H9 (cell line): ENCODE measurements at regions not wholly inside any gene's neighbourhood (a gene's known extent, or its start where the extent isn't known, plus 50 kb on each side); places are given as distances from the start of the nearest gene placed in this dataset.

Source experiments
- DNase-seq: peaks from one replicate; pipeline ENCODE4 v3.0.0-alpha.2; 2017
- H2AFZ ChIP-seq: one replicate; pipeline ENCODE4 v1.6.1; 2013; ENCODE audit warnings: mild to moderate bottlenecking, low read length, control low read depth, moderate library complexity
- H2AK5ac ChIP-seq: 2 replicates; pipeline ENCODE4 v1.6.1; 2013; ENCODE audit warnings: low read length, control low read depth, mixed read lengths; ENCODE audit not compliant: insufficient read length
- H2BK120ac ChIP-seq: one replicate; pipeline ENCODE4 v1.6.1; 2013; ENCODE audit warnings: low read depth, mild to moderate bottlenecking, low read length, control low read depth, inconsistent platforms; ENCODE audit not compliant: poor library complexity, severe bottlenecking
- H2BK12ac ChIP-seq: 2 replicates; pipeline ENCODE4 v1.6.1; 2013; ENCODE audit warnings: low read length, control low read depth, mixed read lengths, low read depth; ENCODE audit not compliant: insufficient read length
- H2BK15ac ChIP-seq: 2 replicates; pipeline ENCODE4 v1.6.1; 2013; ENCODE audit warnings: low read depth, low read length, control low read depth
- H2BK20ac ChIP-seq: one replicate; pipeline ENCODE4 v1.6.1; 2013; ENCODE audit warnings: low read depth, mild to moderate bottlenecking, low read length, control low read depth, inconsistent platforms; ENCODE audit not compliant: poor library complexity, severe bottlenecking
- H2BK5ac ChIP-seq: 2 replicates; pipeline ENCODE4 v1.6.1; 2013; ENCODE audit warnings: low read length, control low read depth, mixed read lengths; ENCODE audit not compliant: insufficient read length
- H3K14ac ChIP-seq: 2 replicates; pipeline ENCODE4 v1.6.1; 2013; ENCODE audit warnings: low read length, control low read depth; ENCODE audit not compliant: insufficient read depth
- H3K18ac ChIP-seq: 2 replicates; pipeline ENCODE4 v1.6.1; 2013; ENCODE audit warnings: low read depth, mild to moderate bottlenecking, mixed read lengths, low read length, control low read depth; ENCODE audit not compliant: insufficient read length
- H3K23ac ChIP-seq: 2 replicates; pipeline ENCODE4 v1.6.1; 2013; ENCODE audit warnings: low read length, control low read depth, mixed read lengths, low read depth; ENCODE audit not compliant: insufficient read length
- H3K23me2 ChIP-seq: 2 replicates; pipeline ENCODE4 v1.6.1; 2013; ENCODE audit warnings: low read depth, mild to moderate bottlenecking, mixed read lengths, low read length, control low read depth; ENCODE audit not compliant: insufficient read length, poor library complexity, severe bottlenecking
- H3K27ac ChIP-seq: 2 replicates; pipeline ENCODE4 v1.5.1; 2013; ENCODE audit warnings: low read length, control low read depth, mixed read lengths, low read depth; ENCODE audit not compliant: insufficient read length
- H3K27me3 ChIP-seq: 2 replicates; pipeline ENCODE4 v1.6.1; 2013; ENCODE audit warnings: low read length, control low read depth, inconsistent platforms; ENCODE audit not compliant: insufficient read depth
- H3K4ac ChIP-seq: 2 replicates; pipeline ENCODE4 v1.6.1; 2013; ENCODE audit warnings: low read depth, mild to moderate bottlenecking, control low read depth, inconsistent platforms, low read length, moderate library complexity
- H3K4me1 ChIP-seq: 2 replicates; pipeline ENCODE4 v1.6.1; 2013; ENCODE audit warnings: low read length, control low read depth, inconsistent platforms; ENCODE audit not compliant: insufficient read depth
- H3K4me2 ChIP-seq: 2 replicates; pipeline ENCODE4 v1.6.1; 2013; ENCODE audit warnings: low read length, control low read depth, mixed read lengths; ENCODE audit not compliant: insufficient read length, insufficient read depth
- H3K56ac ChIP-seq: 2 replicates; pipeline ENCODE4 v1.6.1; 2013; ENCODE audit warnings: low read depth, mild to moderate bottlenecking, mixed read lengths, low read length, control low read depth; ENCODE audit not compliant: insufficient read length
- H3K79me1 ChIP-seq: 2 replicates; pipeline ENCODE4 v1.6.1; 2013; ENCODE audit warnings: low read depth, mild to moderate bottlenecking, moderate library complexity, low read length, control low read depth, inconsistent platforms; ENCODE audit not compliant: insufficient read depth, poor library complexity, severe bottlenecking
- H3K79me2 ChIP-seq: 2 replicates; pipeline ENCODE4 v1.6.1; 2013; ENCODE audit warnings: low read length, control low read depth, inconsistent platforms; ENCODE audit not compliant: insufficient read depth
- H3K9ac ChIP-seq: 2 replicates; pipeline ENCODE4 v1.6.1; 2013; ENCODE audit warnings: low read length, control low read depth, mixed read lengths; ENCODE audit not compliant: insufficient read length; ENCODE audit errors: extremely low read depth
- H3K9me3 ChIP-seq: one replicate; pipeline ENCODE4 v1.6.1; 2013; ENCODE audit warnings: low read depth, low read length, inconsistent platforms; ENCODE audit not compliant: control insufficient read depth
- H3T11ph ChIP-seq: one replicate; pipeline ENCODE4 v1.6.1; 2013; ENCODE audit warnings: mild to moderate bottlenecking, low read length, control low read depth, inconsistent platforms
- H4K20me1 ChIP-seq: one replicate; pipeline ENCODE4 v1.6.1; 2013; ENCODE audit not compliant: control insufficient read depth, insufficient read length, insufficient read depth
- H4K5ac ChIP-seq: 2 replicates; pipeline ENCODE4 v1.6.1; 2013; ENCODE audit warnings: low read depth, mild to moderate bottlenecking, mixed read lengths, low read length, control low read depth; ENCODE audit not compliant: insufficient read length
- H4K8ac ChIP-seq: replicated peaks from 2 replicates; pipeline ENCODE4 v1.6.1; 2013; ENCODE audit warnings: low read length, control low read depth, mixed read lengths, low read depth; ENCODE audit not compliant: insufficient read length
- H4K91ac ChIP-seq: 2 replicates; pipeline ENCODE4 v1.6.1; 2013; ENCODE audit warnings: low read depth, mild to moderate bottlenecking, moderate library complexity, mixed read lengths, low read length, control low read depth; ENCODE audit not compliant: insufficient read length
- H3K27ac Mint-ChIP-seq, 3 experiments: 2 replicates in 2 of 3; 3 replicates in 1 of 3; pipeline ENCODE4 v1.8.0; 2020 to 2021; ENCODE audit warnings: mixed read lengths in 3 of 3, mild to moderate bottlenecking in 1 of 3, moderate library complexity in 1 of 3
- H3K27me3 Mint-ChIP-seq: 2 replicates; pipeline ENCODE4 v1.8.0; 2021; ENCODE audit warnings: low read depth, mild to moderate bottlenecking, moderate library complexity, mixed read lengths
- H3K36me3 Mint-ChIP-seq, 3 experiments: 2 replicates in 2 of 3; 3 replicates in 1 of 3; pipeline ENCODE4 v1.8.0; 2020 to 2021; ENCODE audit warnings: low read depth in 3 of 3, mixed read lengths in 3 of 3; ENCODE audit not compliant: insufficient read depth in 1 of 3
- H3K4me1 Mint-ChIP-seq, 2 experiments: 2 replicates each; pipeline ENCODE4 v1.8.0; 2020; ENCODE audit warnings: mixed read lengths in 2 of 2
- H3K4me3 Mint-ChIP-seq, 2 experiments: 2 replicates in 1 of 2; 3 replicates in 1 of 2; pipeline ENCODE4 v1.8.0; 2020 to 2021; ENCODE audit warnings: mild to moderate bottlenecking in 2 of 2, mixed read lengths in 2 of 2, moderate library complexity in 1 of 2
- H3K9me3 Mint-ChIP-seq, 2 experiments: 2 replicates in 1 of 2; 3 replicates in 1 of 2; pipeline ENCODE4 v1.8.0; 2020; ENCODE audit warnings: mild to moderate bottlenecking in 2 of 2, mixed read lengths in 2 of 2, moderate library complexity in 1 of 2
- CTCF ChIP-seq: fragments of 200-600 bp; sonication (generic); conservative IDR thresholded peaks from 3 replicates; pipeline ENCODE4 v1.8.0; 2021; ENCODE audit warnings: antibody characterized with exemption, mild to moderate bottlenecking
- WGBS: extraction: QIAGEN DNeasy Blood & Tissue Kit; methylation state at CpG from one replicate; pipeline ENCODE4 v1.1.7; 2013; ENCODE audit warnings: missing lambda C conversion rate, low lambda C conversion rate, mixed read lengths; ENCODE audit not compliant: insufficient read length; ENCODE audit errors: extremely low coverage; 5-methylcytosine and 5-hydroxymethylcytosine counted together

- H4K8ac ChIP-seq, result no peak overlapping the region
- H2AFZ ChIP-seq, result no peak overlapping the region
- H3K4ac ChIP-seq, result no peak overlapping the region
- no peaks in the 10 kb centered on the region for H4K20me1 ChIP-seq
- no peak overlapping the region for H3K18ac ChIP-seq
- no peaks in the 10 kb centered on the region for H3K9me3 ChIP-seq
- no peak overlapping the region for H2BK5ac ChIP-seq
- H2BK12ac ChIP-seq, result no peak overlapping the region
- no peak overlapping the region for H3T11ph ChIP-seq
- Mint-ChIP-seq H3K36me3 (no peaks in the 10 kb centered on the region; a peak in 1 of 7 replicates), H3K4me3 (no peak overlapping the region), H3K27ac (no peak overlapping the region), H3K9me3 (no peaks in the 10 kb centered on the region), H3K4me1 (peaks cover 6 to 7% of the 10 kb centered on the region in 2 experiments), H3K27me3 (no peaks in the 10 kb centered on the region)
- no peaks in the 10 kb centered on the region for H3K79me2 ChIP-seq
- no peak overlapping the region for H4K91ac ChIP-seq
- DNase-seq, result no peak
- no peak overlapping the region for H2BK15ac ChIP-seq
- no peak overlapping the region for H4K5ac ChIP-seq
- no peaks in the 10 kb centered on the region for H3K23me2 ChIP-seq
- H2BK20ac ChIP-seq, result no peak overlapping the region
- H3K23ac ChIP-seq, result no peak overlapping the region
- no CpG with 5 or more reads among the region's 2 CpGs for WGBS
- TF ChIP-seq CTCF, result no peak
- H3K9ac ChIP-seq, result no peak overlapping the region
- H2BK120ac ChIP-seq, result no peak overlapping the region
- no peak overlapping the region for H3K14ac ChIP-seq
- H3K4me1 ChIP-seq, result no peaks in the 10 kb centered on the region
- H3K4me2 ChIP-seq, result no peak overlapping the region
- H2AK5ac ChIP-seq, result no peak overlapping the region
- H3K27me3 ChIP-seq, result no peaks in the 10 kb centered on the region
- no peak overlapping the region for H3K56ac ChIP-seq
- no peak overlapping the region for H3K27ac ChIP-seq
- no peaks in the 10 kb centered on the region for H3K79me1 ChIP-seq
These were observed 573.0 kb downstream of the CD109 start for GRCh38 chr6:74268815-74269599.
